Ishikawa (cell line): ENCODE measurements at regions not wholly inside any gene's neighbourhood (a gene's known extent, or its start where the extent isn't known, plus 50 kb on each side); places are given as distances from the start of the nearest gene placed in this dataset.

Experiments
- CEBPB ChIP-seq: IDR thresholded peaks from 2 replicates; pipeline ENCODE4 v1.6.1; 2012
- EP300 ChIP-seq: IDR thresholded peaks from 2 replicates; pipeline ENCODE4 v1.6.1; 2012; ENCODE audit warnings: borderline replicate concordance
- FOXM1 ChIP-seq: IDR thresholded peaks from 2 replicates; pipeline ENCODE4 v1.6.1; 2012; ENCODE audit warnings: low read depth, borderline replicate concordance
- TAF1 ChIP-seq: IDR thresholded peaks from 2 replicates; pipeline ENCODE4 v1.6.1; 2012; ENCODE audit warnings: low read depth, mild to moderate bottlenecking
- TF ChIP-seq, protein P1 (sequence below): IDR thresholded peaks from 2 replicates; pipeline ENCODE4 v1.6.1; 2012
- TF ChIP-seq, protein P2 (sequence below): IDR thresholded peaks from 2 replicates; pipeline ENCODE4 v1.6.1; 2012; ENCODE audit warnings: low read depth, mild to moderate bottlenecking

DNA sequence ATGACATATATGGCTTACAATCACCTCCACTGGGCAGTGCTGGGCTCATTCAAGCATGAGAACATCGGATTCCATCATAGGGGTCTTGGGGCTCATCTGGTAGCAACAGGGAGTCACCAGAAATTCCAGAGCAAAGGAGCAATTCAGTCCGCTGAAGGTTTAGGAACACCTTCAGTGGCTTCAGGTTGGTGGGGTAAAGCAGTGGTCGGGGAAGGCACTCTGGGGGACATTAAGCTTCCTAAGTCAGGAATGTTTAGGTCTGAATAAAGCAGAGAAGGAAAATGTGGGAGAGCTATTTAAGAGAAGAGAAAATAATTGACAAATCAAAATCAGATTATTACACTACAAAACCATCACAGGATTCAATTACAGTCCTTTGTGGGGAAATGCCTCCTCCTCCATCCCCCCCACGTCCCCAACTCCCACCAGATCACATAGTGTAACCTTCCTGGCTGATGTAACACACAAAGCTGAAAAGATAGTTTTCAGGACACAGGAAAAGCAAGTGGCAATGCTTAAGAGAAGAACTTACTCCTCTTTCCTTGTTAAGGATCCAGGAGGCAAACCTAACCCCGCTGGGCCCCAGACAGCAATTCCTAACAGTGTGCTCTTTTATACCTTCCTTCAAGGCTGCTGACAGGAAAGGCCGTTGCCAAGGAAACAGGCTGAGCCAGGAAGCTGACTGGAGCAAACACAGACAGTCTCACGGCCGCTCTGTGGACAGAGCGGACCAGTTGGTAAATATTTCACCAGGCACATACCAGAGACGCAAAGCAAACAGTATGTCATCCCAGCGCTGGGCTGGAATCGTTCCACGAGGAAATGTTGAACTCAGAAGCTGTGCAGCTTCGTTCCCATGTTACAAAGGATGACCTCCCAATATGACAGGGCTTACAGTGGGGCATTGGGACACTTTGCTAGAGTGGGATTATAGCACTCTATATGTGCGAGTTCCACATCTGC, 57.5 kb upstream of the LMCD1 start:
- TF ChIP-seq FOXM1 (0 out of 2 replicates have a peak, but pooled peaks have one; percentile 23), EP300 (no peak), CEBPB (no peak), TAF1 (no peak)
- TF ChIP-seq, protein P1, sequence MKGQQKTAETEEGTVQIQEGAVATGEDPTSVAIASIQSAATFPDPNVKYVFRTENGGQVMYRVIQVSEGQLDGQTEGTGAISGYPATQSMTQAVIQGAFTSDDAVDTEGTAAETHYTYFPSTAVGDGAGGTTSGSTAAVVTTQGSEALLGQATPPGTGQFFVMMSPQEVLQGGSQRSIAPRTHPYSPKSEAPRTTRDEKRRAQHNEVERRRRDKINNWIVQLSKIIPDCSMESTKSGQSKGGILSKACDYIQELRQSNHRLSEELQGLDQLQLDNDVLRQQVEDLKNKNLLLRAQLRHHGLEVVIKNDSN = no peak
- TF ChIP-seq, protein P2, sequence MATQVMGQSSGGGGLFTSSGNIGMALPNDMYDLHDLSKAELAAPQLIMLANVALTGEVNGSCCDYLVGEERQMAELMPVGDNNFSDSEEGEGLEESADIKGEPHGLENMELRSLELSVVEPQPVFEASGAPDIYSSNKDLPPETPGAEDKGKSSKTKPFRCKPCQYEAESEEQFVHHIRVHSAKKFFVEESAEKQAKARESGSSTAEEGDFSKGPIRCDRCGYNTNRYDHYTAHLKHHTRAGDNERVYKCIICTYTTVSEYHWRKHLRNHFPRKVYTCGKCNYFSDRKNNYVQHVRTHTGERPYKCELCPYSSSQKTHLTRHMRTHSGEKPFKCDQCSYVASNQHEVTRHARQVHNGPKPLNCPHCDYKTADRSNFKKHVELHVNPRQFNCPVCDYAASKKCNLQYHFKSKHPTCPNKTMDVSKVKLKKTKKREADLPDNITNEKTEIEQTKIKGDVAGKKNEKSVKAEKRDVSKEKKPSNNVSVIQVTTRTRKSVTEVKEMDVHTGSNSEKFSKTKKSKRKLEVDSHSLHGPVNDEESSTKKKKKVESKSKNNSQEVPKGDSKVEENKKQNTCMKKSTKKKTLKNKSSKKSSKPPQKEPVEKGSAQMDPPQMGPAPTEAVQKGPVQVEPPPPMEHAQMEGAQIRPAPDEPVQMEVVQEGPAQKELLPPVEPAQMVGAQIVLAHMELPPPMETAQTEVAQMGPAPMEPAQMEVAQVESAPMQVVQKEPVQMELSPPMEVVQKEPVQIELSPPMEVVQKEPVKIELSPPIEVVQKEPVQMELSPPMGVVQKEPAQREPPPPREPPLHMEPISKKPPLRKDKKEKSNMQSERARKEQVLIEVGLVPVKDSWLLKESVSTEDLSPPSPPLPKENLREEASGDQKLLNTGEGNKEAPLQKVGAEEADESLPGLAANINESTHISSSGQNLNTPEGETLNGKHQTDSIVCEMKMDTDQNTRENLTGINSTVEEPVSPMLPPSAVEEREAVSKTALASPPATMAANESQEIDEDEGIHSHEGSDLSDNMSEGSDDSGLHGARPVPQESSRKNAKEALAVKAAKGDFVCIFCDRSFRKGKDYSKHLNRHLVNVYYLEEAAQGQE = no peak
